Mesenchymal stem cell (in vitro differentiated cells and primary cell): ENCODE measurements at regions not wholly inside any gene's neighbourhood (a gene's known extent, or its start where the extent isn't known, plus 50 kb on each side); places are given as distances from the start of the nearest gene placed in this dataset.

Experiments
- DNase-seq: peaks from one replicate; pipeline ENCODE4 v3.0.0-alpha.2; 2013
- H2AFZ ChIP-seq: one replicate; pipeline ENCODE4 v1.6.1; 2013; ENCODE audit warnings: low read depth, mild to moderate bottlenecking, control low read depth, inconsistent platforms, low read length, moderate library complexity
- H2AK5ac ChIP-seq: 2 replicates; pipeline ENCODE4 v1.6.1; 2013; ENCODE audit warnings: low read length, moderate library complexity, mild to moderate bottlenecking, inconsistent platforms; ENCODE audit not compliant: severe bottlenecking
- H2BK120ac ChIP-seq: one replicate; pipeline ENCODE4 v1.6.1; 2013; ENCODE audit warnings: low read depth, mild to moderate bottlenecking, inconsistent platforms, low read length, moderate library complexity
- H2BK12ac ChIP-seq, 2 experiments: one replicate each; pipeline ENCODE4 v1.6.1; 2013; ENCODE audit warnings: inconsistent platforms in 2 of 2, low read length in 2 of 2, mild to moderate bottlenecking in 2 of 2, moderate library complexity in 2 of 2, control low read depth in 1 of 2
- H2BK15ac ChIP-seq: one replicate; pipeline ENCODE4 v1.6.1; 2013; ENCODE audit warnings: mild to moderate bottlenecking, low read depth, inconsistent platforms; ENCODE audit not compliant: poor library complexity, severe bottlenecking
- H2BK5ac ChIP-seq: 2 replicates; pipeline ENCODE4 v1.6.1; 2013; ENCODE audit warnings: low read depth, mild to moderate bottlenecking, low read length, control low read depth, inconsistent platforms; ENCODE audit not compliant: poor library complexity, severe bottlenecking
- H3K14ac ChIP-seq, 2 experiments: one replicate each; pipeline ENCODE4 v1.6.1; 2013; ENCODE audit warnings: inconsistent platforms in 2 of 2, low read length in 2 of 2, control low read depth in 1 of 2, mild to moderate bottlenecking in 1 of 2, moderate library complexity in 1 of 2
- H3K18ac ChIP-seq, 2 experiments: one replicate each; pipeline ENCODE4 v1.6.1; 2013; ENCODE audit warnings: inconsistent platforms in 2 of 2, low read length in 2 of 2, control low read depth in 1 of 2, low read depth in 1 of 2, mild to moderate bottlenecking in 1 of 2
- H3K23ac ChIP-seq, 2 experiments: one replicate each; pipeline ENCODE4 v1.6.1; 2013; ENCODE audit warnings: inconsistent platforms in 2 of 2, low read length in 2 of 2, mild to moderate bottlenecking in 2 of 2, moderate library complexity in 2 of 2, control low read depth in 1 of 2
- H3K27ac ChIP-seq: 2 replicates; pipeline ENCODE4 v1.5.1; 2013; ENCODE audit warnings: mild to moderate bottlenecking, moderate library complexity, low read length, control low read depth, inconsistent platforms; ENCODE audit not compliant: poor library complexity, severe bottlenecking
- H3K27me3 ChIP-seq, 2 experiments: 2 replicates each; pipeline versions ENCODE4 v1.6.1 to v1.7.0; 2013; ENCODE audit warnings: low read length in 2 of 2, mild to moderate bottlenecking in 2 of 2, moderate library complexity in 2 of 2, control low read depth in 1 of 2, inconsistent platforms in 1 of 2; ENCODE audit not compliant: control insufficient read depth in 1 of 2, insufficient read depth in 1 of 2
- H3K36me3 ChIP-seq, 2 experiments: 2 replicates each; pipeline versions ENCODE4 v1.6.1 to v1.7.0; 2013; ENCODE audit warnings: low read length in 2 of 2, control low read depth in 1 of 2, inconsistent platforms in 1 of 2, low read depth in 1 of 2, mild to moderate bottlenecking in 1 of 2; ENCODE audit not compliant: insufficient read depth in 2 of 2, control insufficient read depth in 1 of 2
- H3K4ac ChIP-seq, 2 experiments: one replicate each; pipeline ENCODE4 v1.6.1; 2013; ENCODE audit warnings: inconsistent platforms in 2 of 2, low read length in 2 of 2, mild to moderate bottlenecking in 2 of 2, moderate library complexity in 2 of 2, control low read depth in 1 of 2, low read depth in 1 of 2
- H3K4me1 ChIP-seq: 2 replicates; pipeline ENCODE4 v1.6.1; 2013; ENCODE audit warnings: low read depth, low read length, control low read depth; ENCODE audit not compliant: control insufficient read depth, insufficient read depth
- H3K4me2 ChIP-seq: 2 replicates; pipeline ENCODE4 v1.6.1; 2013; ENCODE audit warnings: low read length, mild to moderate bottlenecking, inconsistent platforms; ENCODE audit not compliant: poor library complexity, severe bottlenecking
- H3K4me3 ChIP-seq, 2 experiments: 2 replicates each; pipeline versions ENCODE4 v1.5.1 to v1.7.0; 2013; ENCODE audit warnings: low read length in 2 of 2, mild to moderate bottlenecking in 2 of 2, control low read depth in 1 of 2, low read depth in 1 of 2; ENCODE audit not compliant: insufficient read depth in 1 of 2
- H3K79me1 ChIP-seq: replicated peaks from 2 replicates; pipeline ENCODE4 v1.6.1; 2013; ENCODE audit warnings: mild to moderate bottlenecking, control low read depth, low read length, inconsistent platforms; ENCODE audit not compliant: poor library complexity, severe bottlenecking
- H3K9ac ChIP-seq: 2 replicates; pipeline ENCODE4 v1.7.0; 2013; ENCODE audit warnings: mild to moderate bottlenecking, low read length, moderate library complexity
- H3K9me3 ChIP-seq: 2 replicates; pipeline ENCODE4 v1.7.0; 2013; ENCODE audit warnings: mild to moderate bottlenecking, low read length; ENCODE audit not compliant: control insufficient read depth
- H4K8ac ChIP-seq: one replicate; pipeline ENCODE4 v1.6.1; 2013; ENCODE audit warnings: inconsistent platforms, mild to moderate bottlenecking, low read length, moderate library complexity
- H4K91ac ChIP-seq: one replicate; pipeline ENCODE4 v1.6.1; 2013; ENCODE audit warnings: mild to moderate bottlenecking, low read length, inconsistent platforms
- WGBS: methylation state at CpG from one replicate; pipeline ENCODE4 v1.1.7; 2013; ENCODE audit warnings: mixed read lengths; 5-methylcytosine and 5-hydroxymethylcytosine counted together

GRCh38 chr13:89061821-89062220 lies 1390.7 kb downstream of the SLITRK5 start:
- Histone ChIP-seq H3K79me1 (no peaks in the 10 kb centered on the region), H3K18ac (no peak overlapping the region), H2BK120ac (no peak overlapping the region), H3K9ac (no peak overlapping the region), H3K36me3 (no peaks in the 10 kb centered on the region), H4K91ac (no peak overlapping the region), H2BK15ac (no peak overlapping the region), H2AK5ac (no peak overlapping the region), H3K23ac (no peak overlapping the region), H4K8ac (no peak overlapping the region), H3K9me3 (no peaks in the 10 kb centered on the region), H3K4me1 (no peaks in the 10 kb centered on the region), H2BK5ac (peak overlapping the region; percentile 4), H2BK12ac (no peak overlapping the region), H3K27me3 (no peaks in the 10 kb centered on the region), H3K27ac (no peak overlapping the region), H3K4me3 (no peak overlapping the region), H3K4me2 (no peak overlapping the region), H3K4ac (no peak overlapping the region), H2AFZ (no peak overlapping the region), H3K14ac (no peak overlapping the region)
- no peak for DNase-seq
- 94% methylated on average over 1 of the region's 1 CpG for WGBS

GRCh38 chr13:89066868-89067466 lies 1395.8 kb downstream of the SLITRK5 start:
- peak; percentile 62 for DNase-seq

GRCh38 chr13:89072979-89073378 lies 1401.8 kb downstream of the SLITRK5 start:
- Histone ChIP-seq H3K14ac (no peak overlapping the region), H3K4me2 (no peak overlapping the region), H2BK15ac (no peak overlapping the region), H3K27me3 (no peaks in the 10 kb centered on the region), H3K4ac (no peak overlapping the region), H3K4me1 (no peaks in the 10 kb centered on the region), H2BK12ac (no peak overlapping the region), H2BK120ac (no peak overlapping the region), H3K4me3 (no peak overlapping the region), H2AK5ac (no peak overlapping the region), H3K23ac (no peak overlapping the region), H3K9ac (no peak overlapping the region), H2AFZ (no peak overlapping the region), H4K8ac (no peak overlapping the region), H3K9me3 (no peaks in the 10 kb centered on the region), H3K36me3 (no peaks in the 10 kb centered on the region), H3K18ac (no peak overlapping the region), H3K27ac (no peak overlapping the region), H3K79me1 (no peaks in the 10 kb centered on the region), H2BK5ac (no peak overlapping the region), H4K91ac (no peak overlapping the region)
- DNase-seq: no peak
- WGBS: 86% methylated on average over 1 of the region's 1 CpG

More at GRCh38 chr13:89066868-89067466, 1395.8 kb downstream of the SLITRK5 start:
- H3K27me3 ChIP-seq: no peaks in the 10 kb centered on the region
- no peak overlapping the region for H3K23ac ChIP-seq
- H3K4me2 ChIP-seq: no peak overlapping the region
- H3K4ac ChIP-seq: no peak overlapping the region
- 48% methylated on average over 9 of the region's 9 CpGs for WGBS
- no peaks in the 10 kb centered on the region for H3K9me3 ChIP-seq
- H2BK15ac ChIP-seq: no peak overlapping the region
- H4K91ac ChIP-seq: no peak overlapping the region
- no peak overlapping the region for H3K18ac ChIP-seq
- H2BK120ac ChIP-seq: no peak overlapping the region
- no peak overlapping the region for H3K9ac ChIP-seq
- H2AK5ac ChIP-seq: no peak overlapping the region
- no peak overlapping the region for H2BK12ac ChIP-seq
- H4K8ac ChIP-seq: no peak overlapping the region
- H3K14ac ChIP-seq: no peak overlapping the region
- H3K4me1 ChIP-seq: no peaks in the 10 kb centered on the region
- no peaks in the 10 kb centered on the region for H3K36me3 ChIP-seq
- no peak overlapping the region for H3K27ac ChIP-seq
- no peaks in the 10 kb centered on the region for H3K79me1 ChIP-seq
- no peak overlapping the region for H2BK5ac ChIP-seq
- no peak overlapping the region for H3K4me3 ChIP-seq
- no peak overlapping the region for H2AFZ ChIP-seq

GRCh38 chr13:89076622-89077021 lies 1405.5 kb downstream of the SLITRK5 start:
- no peaks in the 10 kb centered on the region for H3K27me3 ChIP-seq
- H2AFZ ChIP-seq: no peak overlapping the region
- no peak overlapping the region for H3K4ac ChIP-seq
- no peak overlapping the region for H3K4me2 ChIP-seq
- H4K8ac ChIP-seq: no peak overlapping the region
- no peak overlapping the region for H3K18ac ChIP-seq
- no peaks in the 10 kb centered on the region for H3K4me1 ChIP-seq
- H3K9ac ChIP-seq: no peak overlapping the region
- no peak overlapping the region for H2BK5ac ChIP-seq
- H3K79me1 ChIP-seq: no peaks in the 10 kb centered on the region
- no peak overlapping the region for H4K91ac ChIP-seq
- 100% methylated on average over 2 of the region's 2 CpGs for WGBS
- H2BK12ac ChIP-seq: no peak overlapping the region
- H2BK120ac ChIP-seq: no peak overlapping the region
- H3K14ac ChIP-seq: no peak overlapping the region
- no peak overlapping the region for H2AK5ac ChIP-seq
- H3K9me3 ChIP-seq: no peaks in the 10 kb centered on the region
- H3K27ac ChIP-seq: no peak overlapping the region
- no peak for DNase-seq
- no peak overlapping the region for H3K4me3 ChIP-seq
- no peaks in the 10 kb centered on the region for H3K36me3 ChIP-seq
- no peak overlapping the region for H3K23ac ChIP-seq
- no peak overlapping the region for H2BK15ac ChIP-seq
